Muscle layer of duodenum (tissue), 2 donors: ENCODE measurements at regions not wholly inside any gene's neighbourhood (a gene's known extent, or its start where the extent isn't known, plus 50 kb on each side); places are given as distances from the start of the nearest gene placed in this dataset.

Experiments
- H3K27ac ChIP-seq: one replicate; pipeline ENCODE4 v1.7.0; 2013; ENCODE audit warnings: mild to moderate bottlenecking, low read length
- H3K27me3 ChIP-seq: one replicate; pipeline ENCODE4 v1.7.0; 2013; ENCODE audit warnings: low read depth, mild to moderate bottlenecking, control low read depth, low read length
- H3K36me3 ChIP-seq, 2 donors: one replicate each; pipeline ENCODE4 v1.7.0; 2013; ENCODE audit warnings: low read length in 2 of 2, control low read depth in 1 of 2, mild to moderate bottlenecking in 1 of 2; ENCODE audit not compliant: insufficient read depth in 2 of 2, control insufficient read depth in 1 of 2
- H3K4me1 ChIP-seq, 2 donors: one replicate each; pipeline ENCODE4 v1.7.0; 2013; ENCODE audit warnings: low read length in 2 of 2, mild to moderate bottlenecking in 2 of 2, control low read depth in 1 of 2, moderate library complexity in 1 of 2; ENCODE audit not compliant: insufficient read depth in 2 of 2, control insufficient read depth in 1 of 2
- H3K4me3 ChIP-seq, 2 donors: one replicate each; pipeline ENCODE4 v1.7.0; 2013; ENCODE audit warnings: low read length in 2 of 2, low read depth in 1 of 2, mild to moderate bottlenecking in 1 of 2
- H3K9me3 ChIP-seq, 2 donors: one replicate each; pipeline ENCODE4 v1.7.0; 2013; ENCODE audit warnings: low read length in 2 of 2, control low read depth in 1 of 2, mild to moderate bottlenecking in 1 of 2; ENCODE audit not compliant: control insufficient read depth in 1 of 2
- donor health status: healthy.

DNA sequence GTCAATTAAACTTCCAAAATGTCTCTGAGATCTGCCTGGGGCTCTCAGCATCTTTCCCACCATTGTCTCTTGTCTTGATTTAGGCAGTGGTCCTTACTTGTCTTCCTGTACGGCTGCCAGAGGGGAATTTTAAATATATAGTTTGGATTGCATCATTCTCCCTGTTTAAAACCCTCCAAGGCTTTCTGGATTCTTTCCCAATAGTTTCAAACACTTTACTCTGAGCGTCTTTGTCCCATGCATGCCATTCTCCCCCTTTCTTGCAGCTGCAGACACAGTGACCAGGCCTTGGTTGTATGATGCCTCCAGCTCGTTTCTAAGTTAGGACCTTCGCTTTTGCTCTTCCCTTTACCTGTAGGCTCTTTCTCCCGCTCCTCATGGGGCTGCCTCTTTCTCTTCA is 323.3 kb upstream of the CTNNB1 start:
- H3K27ac ChIP-seq: no peak overlapping the region
- peaks cover 0 to 6% of the 10 kb centered on the region in 2 donors for H3K4me1 ChIP-seq
- H3K27me3 ChIP-seq: no peaks in the 10 kb centered on the region
- no peaks in the 10 kb centered on the region for H3K9me3 ChIP-seq
- no peak overlapping the region for H3K4me3 ChIP-seq
- H3K36me3 ChIP-seq: no peaks in the 10 kb centered on the region

- H3K9me3 ChIP-seq: no peaks in the 10 kb centered on the region
- no peak overlapping the region for H3K27ac ChIP-seq
- H3K4me1 ChIP-seq: peaks cover 0 to 6% of the 10 kb centered on the region in 2 donors
- no peak overlapping the region for H3K4me3 ChIP-seq
- H3K36me3 ChIP-seq: no peaks in the 10 kb centered on the region
- no peaks in the 10 kb centered on the region for H3K27me3 ChIP-seq
Observed at GRCh38 chr3:40876496-40876895, 322.8 kb upstream of the CTNNB1 start.

DNA sequence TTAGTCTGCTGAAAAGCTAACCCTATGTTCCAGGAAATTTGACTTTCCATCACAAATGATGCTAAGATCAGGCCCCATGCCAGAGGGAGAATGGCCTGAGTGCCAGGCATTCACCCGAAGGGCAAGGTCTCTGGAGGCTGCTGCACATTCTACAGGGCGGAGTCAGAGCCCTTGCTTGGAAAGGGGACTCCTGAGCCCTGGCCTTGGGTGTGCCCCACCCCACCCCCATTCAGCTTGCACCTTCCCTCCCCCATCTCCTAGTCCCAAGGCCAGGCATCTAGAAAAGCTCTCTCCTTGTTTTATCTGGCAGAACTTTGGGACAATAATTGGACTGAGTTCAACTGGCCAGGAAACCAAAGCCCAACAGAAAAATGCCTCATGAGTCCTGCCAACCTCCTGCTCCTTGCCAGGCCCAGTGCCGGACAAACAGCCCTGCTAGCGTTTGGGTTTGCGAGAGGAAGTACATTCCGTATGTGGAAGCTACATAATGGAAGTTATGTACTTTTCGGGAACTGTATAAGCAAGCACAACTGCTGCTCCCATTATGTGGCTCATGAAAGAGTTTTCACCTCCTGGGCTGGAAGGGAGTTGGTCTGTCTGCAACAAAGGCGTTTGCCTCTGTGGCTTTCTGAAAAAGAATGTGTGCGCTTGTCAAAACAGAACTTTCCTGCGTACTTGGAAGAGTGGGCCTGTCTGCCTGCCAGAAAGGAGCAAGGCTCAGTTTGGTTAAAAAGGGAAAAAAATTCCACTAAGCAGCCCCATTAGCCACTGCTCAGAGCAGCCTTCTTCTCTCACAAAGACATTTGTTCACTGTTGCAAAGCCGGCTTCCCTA is 321.5 kb upstream of the CTNNB1 start:
- H3K27ac ChIP-seq: peak overlapping the region; percentile 21
- H3K27me3 ChIP-seq: no peaks in the 10 kb centered on the region
- H3K4me1 ChIP-seq: peaks cover 0 to 6% of the 10 kb centered on the region in 2 donors
- H3K9me3 ChIP-seq: no peaks in the 10 kb centered on the region
- no peak overlapping the region for H3K4me3 ChIP-seq
- H3K36me3 ChIP-seq: no peaks in the 10 kb centered on the region

- no peaks in the 10 kb centered on the region for H3K36me3 ChIP-seq
- no peaks in the 10 kb centered on the region for H3K9me3 ChIP-seq
- H3K27ac ChIP-seq: peak overlapping the region; percentile 21
- H3K4me3 ChIP-seq: no peak overlapping the region
- H3K4me1 ChIP-seq: peaks cover 0 to 6% of the 10 kb centered on the region in 2 donors
- no peaks in the 10 kb centered on the region for H3K27me3 ChIP-seq
Observed at GRCh38 chr3:40878464-40878905, 320.8 kb upstream of the CTNNB1 start.

GRCh38 chr3:40885430-40885829 is 313.9 kb upstream of the CTNNB1 start:
- H3K27ac ChIP-seq: no peak overlapping the region
- no peaks in the 10 kb centered on the region for H3K9me3 ChIP-seq
- H3K36me3 ChIP-seq: no peaks in the 10 kb centered on the region
- H3K4me1 ChIP-seq: no peaks in the 10 kb centered on the region
- H3K27me3 ChIP-seq: no peaks in the 10 kb centered on the region
- no peak overlapping the region for H3K4me3 ChIP-seq

GRCh38 chr3:40886660-40887425 is 312.5 kb upstream of the CTNNB1 start:
- Histone ChIP-seq H3K4me1 (no peaks in the 10 kb centered on the region), H3K27ac (no peak overlapping the region), H3K9me3 (no peaks in the 10 kb centered on the region), H3K36me3 (no peaks in the 10 kb centered on the region), H3K27me3 (no peaks in the 10 kb centered on the region), H3K4me3 (no peak overlapping the region)

- Histone ChIP-seq H3K27ac (no peak overlapping the region), H3K27me3 (no peaks in the 10 kb centered on the region), H3K36me3 (no peaks in the 10 kb centered on the region), H3K4me3 (no peak overlapping the region), H3K9me3 (no peaks in the 10 kb centered on the region), H3K4me1 (no peaks in the 10 kb centered on the region)
Observed at GRCh38 chr3:40891186-40891585, 308.1 kb upstream of the CTNNB1 start.

GRCh38 chr3:40895109-40895508 is 304.2 kb upstream of the CTNNB1 start:
- no peaks in the 10 kb centered on the region for H3K4me1 ChIP-seq
- no peak overlapping the region for H3K27ac ChIP-seq
- no peaks in the 10 kb centered on the region for H3K27me3 ChIP-seq
- no peaks in the 10 kb centered on the region for H3K36me3 ChIP-seq
- no peaks in the 10 kb centered on the region for H3K9me3 ChIP-seq
- no peak overlapping the region for H3K4me3 ChIP-seq

DNA sequence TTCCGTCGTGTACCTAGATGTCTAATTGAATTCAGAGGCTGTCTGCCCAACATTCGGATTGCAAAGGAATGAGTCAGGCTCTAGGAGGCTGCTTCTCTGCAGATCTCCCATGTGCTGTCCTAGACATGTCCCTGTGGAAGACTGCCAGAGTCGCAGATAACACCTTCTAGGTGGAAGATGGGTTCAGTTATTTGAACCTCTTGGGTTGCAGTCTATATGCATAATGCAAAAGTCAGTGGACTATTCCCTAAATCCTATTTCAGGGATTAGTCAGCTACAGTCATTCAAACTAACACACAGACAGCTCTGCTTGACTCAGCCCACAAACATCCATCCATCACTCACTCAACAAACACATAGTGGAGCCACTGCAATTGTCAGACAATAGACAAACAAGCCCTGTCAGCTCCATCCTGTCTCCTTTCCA is 300.0 kb upstream of the CTNNB1 start:
- H3K4me3 ChIP-seq: no peak overlapping the region
- H3K4me1 ChIP-seq: no peaks in the 10 kb centered on the region
- no peaks in the 10 kb centered on the region for H3K36me3 ChIP-seq
- H3K27ac ChIP-seq: no peak overlapping the region
- no peaks in the 10 kb centered on the region for H3K27me3 ChIP-seq
- H3K9me3 ChIP-seq: no peaks in the 10 kb centered on the region

DNA sequence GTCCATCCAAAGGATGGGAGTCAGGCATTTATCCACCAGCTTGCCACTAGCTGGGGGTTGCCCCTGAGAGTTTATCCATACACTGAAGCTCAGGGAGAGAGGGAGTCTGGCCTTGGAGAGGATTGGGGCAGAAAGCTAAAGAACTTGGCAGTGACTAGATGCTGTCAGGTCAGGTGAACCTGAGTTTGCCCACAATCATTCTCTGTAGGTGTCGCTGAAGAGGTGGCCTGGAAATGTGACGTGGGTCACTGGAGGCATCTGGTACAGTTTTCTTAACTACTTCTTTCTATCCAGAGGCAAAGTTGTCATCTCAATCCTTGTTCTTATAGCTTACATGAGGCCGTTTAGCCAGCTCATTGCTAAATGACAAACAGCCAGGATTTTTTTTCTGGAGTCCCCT is 298.0 kb upstream of the CTNNB1 start:
- Histone ChIP-seq H3K4me1 (no peaks in the 10 kb centered on the region), H3K36me3 (no peaks in the 10 kb centered on the region), H3K4me3 (no peak overlapping the region), H3K27ac (no peak overlapping the region), H3K9me3 (no peaks in the 10 kb centered on the region), H3K27me3 (no peaks in the 10 kb centered on the region)

- Histone ChIP-seq H3K27ac (no peak overlapping the region), H3K4me3 (no peak overlapping the region), H3K27me3 (no peaks in the 10 kb centered on the region), H3K36me3 (no peaks in the 10 kb centered on the region), H3K9me3 (no peaks in the 10 kb centered on the region), H3K4me1 (no peaks in the 10 kb centered on the region)
Observed at GRCh38 chr3:40901796-40902195, 297.5 kb upstream of the CTNNB1 start.
